Urinary bladder (tissue), 3 donors: ENCODE measurements at regions not wholly inside any gene's neighbourhood (a gene's known extent, or its start where the extent isn't known, plus 50 kb on each side); places are given as distances from the start of the nearest gene placed in this dataset.

Source experiments
- DNase-seq: peaks from one replicate; pipeline ENCODE4 v3.0.0-alpha.2; 2015; ENCODE audit errors: extremely low spot score
- H3K27ac ChIP-seq: one replicate; pipeline ENCODE4 v1.5.1; 2013; ENCODE audit warnings: low read depth, mild to moderate bottlenecking, moderate library complexity
- H3K36me3 ChIP-seq: one replicate; pipeline ENCODE4 v1.6.1; 2013; ENCODE audit warnings: mild to moderate bottlenecking, moderate library complexity; ENCODE audit not compliant: insufficient read depth
- H3K4me1 ChIP-seq: one replicate; pipeline ENCODE4 v1.6.1; 2013; ENCODE audit warnings: mild to moderate bottlenecking, moderate library complexity; ENCODE audit not compliant: insufficient read depth
- H3K4me3 ChIP-seq: one replicate; pipeline ENCODE4 v1.5.1; 2013; ENCODE audit warnings: low read depth, low read length
- WGBS: extraction: QIAGEN DNeasy Blood & Tissue Kit; methylation state at CpG from one replicate; pipeline ENCODE4 v1.1.7; 2013; 5-methylcytosine and 5-hydroxymethylcytosine counted together
- donor health status: healthy with polysubstance abuse.
- donor health status: healthy.

GRCh38 chr16:87169509-87169995, 147.6 kb downstream of the C16orf95 start:
- H3K4me3 ChIP-seq, result no peak overlapping the region
- WGBS, result 57% methylated on average over 14 of the region's 14 CpGs
- H3K36me3 ChIP-seq, result no peaks in the 10 kb centered on the region
- DNase-seq, result no peak
- H3K27ac ChIP-seq, result no peak overlapping the region
- no peaks in the 10 kb centered on the region for H3K4me1 ChIP-seq

DNA sequence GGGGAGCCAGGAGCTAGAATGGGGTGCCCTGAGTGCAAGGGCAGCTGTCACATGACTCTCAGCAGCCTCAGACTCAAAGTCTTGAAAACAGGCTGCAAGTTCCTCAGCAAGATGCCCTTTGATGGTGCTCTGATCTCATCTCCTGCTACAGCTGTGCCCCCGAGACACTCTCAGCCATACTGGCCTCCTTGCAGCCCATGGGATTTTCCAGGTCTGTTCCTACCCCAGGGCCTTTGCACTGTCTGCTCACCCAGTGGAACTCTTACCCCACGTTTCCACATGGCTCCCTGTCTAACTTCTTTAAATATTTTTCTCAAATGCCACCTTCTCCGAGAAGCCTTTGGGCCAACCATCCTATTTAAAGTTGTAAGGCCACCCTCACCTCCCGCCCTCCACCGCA, 146.9 kb downstream of the C16orf95 start:
- Histone ChIP-seq H3K4me1 (no peaks in the 10 kb centered on the region), H3K27ac (no peak overlapping the region), H3K4me3 (no peak overlapping the region), H3K36me3 (no peaks in the 10 kb centered on the region)
- DNase-seq, result no peak
- 93% methylated on average over 5 of the region's 5 CpGs for WGBS

DNA sequence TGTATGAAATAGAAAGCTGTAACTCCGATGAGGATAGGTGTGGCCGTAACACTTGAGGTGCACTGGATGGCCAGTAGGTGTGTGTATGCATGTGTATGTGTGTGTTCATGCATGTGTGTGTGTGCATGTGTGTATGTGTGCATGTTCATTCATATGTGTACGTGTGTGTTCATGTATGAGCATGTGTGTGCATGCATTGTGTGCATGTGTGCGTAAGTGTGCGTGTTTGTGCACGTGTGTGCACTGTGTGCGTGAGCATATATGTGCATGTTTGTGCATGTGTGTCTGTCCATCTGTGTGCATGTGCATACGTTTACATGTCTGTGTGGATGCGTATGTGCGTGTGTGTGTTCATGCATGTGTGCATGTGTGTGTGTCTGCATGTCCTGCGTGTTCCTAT, 145.5 kb downstream of the C16orf95 start:
- WGBS, result 97% methylated on average over 11 of the region's 11 CpGs
- H3K36me3 ChIP-seq, result no peaks in the 10 kb centered on the region
- no peaks in the 10 kb centered on the region for H3K4me1 ChIP-seq
- DNase-seq, result no peak
- no peak overlapping the region for H3K27ac ChIP-seq
- no peak overlapping the region for H3K4me3 ChIP-seq

DNA sequence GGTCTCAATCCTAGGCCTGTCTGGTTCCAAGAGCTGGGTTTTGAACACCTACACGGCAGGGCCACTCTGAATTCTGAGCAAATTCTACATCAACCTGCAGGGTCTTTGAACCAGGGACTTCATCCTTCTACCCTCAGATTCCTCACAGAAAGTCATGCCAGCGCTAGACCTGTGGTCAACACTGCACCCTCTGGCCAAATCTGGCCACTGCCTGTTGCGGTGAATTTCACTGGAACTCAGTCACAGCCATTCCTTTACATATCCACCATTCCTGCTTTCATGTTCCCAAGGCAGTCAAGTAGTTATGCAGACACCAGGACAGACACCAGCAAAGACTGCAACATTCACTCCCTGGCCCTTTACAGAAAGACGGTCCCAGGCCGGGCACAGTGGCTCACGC, 144.6 kb downstream of the C16orf95 start:
- Histone ChIP-seq H3K4me3 (no peak overlapping the region), H3K36me3 (no peaks in the 10 kb centered on the region), H3K4me1 (no peaks in the 10 kb centered on the region), H3K27ac (no peak overlapping the region)
- whole genome bisulfite sequencing, result 90% methylated on average over 6 of the region's 6 CpGs
- DNase-seq, result no peak

- Histone ChIP-seq H3K27ac (no peak overlapping the region), H3K4me3 (no peak overlapping the region), H3K4me1 (no peaks in the 10 kb centered on the region), H3K36me3 (no peaks in the 10 kb centered on the region)
- 51% methylated on average over 10 of the region's 10 CpGs for WGBS
- no peak for DNase-seq
Measured at GRCh38 chr16:87173294-87173893, 143.8 kb downstream of the C16orf95 start.

GRCh38 chr16:87174061-87174460, 143.1 kb downstream of the C16orf95 start:
- WGBS, result 91% methylated on average over 5 of the region's 5 CpGs
- H3K27ac ChIP-seq, result no peak overlapping the region

GRCh38 chr16:87176735-87177134, 140.5 kb downstream of the C16orf95 start:
- Histone ChIP-seq H3K4me3 (no peak overlapping the region), H3K4me1 (no peaks in the 10 kb centered on the region), H3K36me3 (no peaks in the 10 kb centered on the region), H3K27ac (no peak overlapping the region)
- DNase-seq, result no peak
- WGBS, result 93% methylated on average over 7 of the region's 7 CpGs

More at GRCh38 chr16:87174061-87174460, 143.1 kb downstream of the C16orf95 start:
- Histone ChIP-seq H3K4me3 (no peak overlapping the region), H3K4me1 (no peaks in the 10 kb centered on the region), H3K36me3 (no peaks in the 10 kb centered on the region)
- no peak for DNase-seq

DNA sequence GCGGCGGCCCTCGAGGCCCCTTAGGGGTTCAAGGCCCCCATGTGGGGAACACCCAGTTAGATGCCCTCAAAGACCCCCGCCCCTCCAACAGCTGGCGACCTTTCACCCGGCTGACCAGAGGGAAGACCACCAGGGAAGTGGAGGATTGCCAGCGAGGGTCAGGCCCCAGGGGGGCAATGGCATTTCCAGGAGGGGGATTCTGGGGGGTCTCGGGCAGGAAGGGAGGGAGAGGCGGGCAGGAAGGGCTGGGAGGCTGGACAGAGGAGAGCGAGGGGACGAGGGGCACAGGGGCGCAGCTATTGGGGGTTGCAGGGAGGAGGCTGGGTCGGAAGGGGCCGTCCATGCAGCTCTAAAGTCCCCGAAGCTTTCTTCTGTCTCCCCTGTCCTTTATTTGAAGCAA, 139.5 kb downstream of the C16orf95 start:
- 53% methylated on average over 15 of the region's 15 CpGs for WGBS
- Histone ChIP-seq H3K27ac (no peak overlapping the region), H3K4me3 (no peak overlapping the region), H3K4me1 (no peaks in the 10 kb centered on the region), H3K36me3 (no peaks in the 10 kb centered on the region)
- no peak for DNase-seq

DNA sequence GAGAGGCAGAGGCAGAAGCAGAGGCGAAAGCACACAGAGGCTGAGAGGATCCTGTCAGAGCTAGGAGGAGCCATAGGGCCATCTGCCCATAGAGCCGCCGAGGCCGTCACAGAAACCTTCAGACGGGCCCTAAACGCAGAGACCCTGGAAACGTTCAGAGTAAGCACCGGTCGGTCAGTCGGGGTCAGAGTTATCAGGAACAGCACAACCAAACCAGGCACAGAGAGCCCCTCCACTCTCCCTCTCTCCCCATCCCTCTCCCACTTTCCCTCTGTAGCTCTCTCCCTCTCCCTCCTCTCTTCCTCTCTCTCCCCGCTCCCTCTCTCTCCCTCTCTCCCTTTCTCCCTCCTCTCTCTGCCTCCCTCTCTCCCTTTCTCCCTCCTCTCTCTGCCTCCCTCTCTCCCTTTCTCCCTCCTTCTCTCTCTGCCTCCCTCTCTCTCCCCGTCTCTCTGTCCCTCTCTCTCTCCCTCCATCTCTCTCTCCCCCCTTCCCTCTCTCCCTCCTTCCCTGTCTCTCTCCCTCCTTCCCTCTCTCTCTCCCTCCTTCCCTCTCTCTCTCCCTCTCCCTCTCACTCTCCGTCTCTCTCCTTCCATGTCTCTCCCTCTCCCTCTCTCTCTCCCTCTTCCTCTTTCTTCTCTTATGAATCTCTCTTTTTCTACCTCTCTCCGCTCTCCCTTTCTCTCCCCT, 138.9 kb downstream of the C16orf95 start:
- 33% methylated on average over 14 of the region's 14 CpGs for WGBS
- no peak overlapping the region for H3K4me3 ChIP-seq
- H3K36me3 ChIP-seq, result no peaks in the 10 kb centered on the region
- H3K4me1 ChIP-seq, result no peaks in the 10 kb centered on the region
- no peak for DNase-seq
- no peak overlapping the region for H3K27ac ChIP-seq

DNA sequence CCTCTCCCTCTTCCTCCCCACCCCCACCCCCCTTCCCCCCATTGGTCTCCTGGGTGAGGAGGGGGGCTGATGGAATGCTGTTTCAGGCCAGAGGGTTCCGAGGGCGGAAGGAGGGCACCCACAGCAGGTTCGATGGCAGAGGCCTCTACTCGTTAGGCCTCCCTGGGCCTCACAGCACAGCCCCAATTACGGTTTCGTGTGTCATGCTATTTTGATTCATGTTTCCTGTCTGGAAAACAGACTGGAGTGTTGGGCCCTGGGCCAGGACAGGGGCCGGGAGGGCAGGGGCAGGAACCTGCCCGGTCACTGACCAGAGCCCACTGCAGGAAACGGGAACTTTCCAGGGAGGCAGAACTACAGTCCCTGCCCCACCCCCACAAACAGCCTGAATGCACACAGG, 138.2 kb downstream of the C16orf95 start:
- Histone ChIP-seq H3K36me3 (no peaks in the 10 kb centered on the region), H3K4me3 (no peak overlapping the region), H3K27ac (no peak overlapping the region), H3K4me1 (no peaks in the 10 kb centered on the region)
- DNase-seq, result no peak
- WGBS, result 38% methylated on average over 9 of the region's 9 CpGs

DNA sequence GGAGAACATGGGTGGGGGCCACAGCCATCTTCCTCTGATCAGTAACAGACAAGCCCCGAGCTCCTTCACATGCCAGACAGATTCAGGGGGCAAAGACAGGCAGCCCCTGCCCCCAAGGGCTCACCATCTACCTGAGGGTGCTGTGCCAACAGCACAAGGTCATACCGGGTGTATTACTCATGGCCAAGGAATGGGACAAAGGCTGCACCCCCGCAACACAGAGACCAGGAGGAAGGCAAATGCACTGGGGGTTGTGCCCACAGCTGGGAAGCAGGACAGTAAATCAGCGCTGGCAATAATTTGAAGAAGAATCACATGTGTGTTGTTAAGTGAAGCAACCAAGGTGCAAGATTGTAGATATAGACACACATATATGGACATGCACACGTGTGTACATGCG, 137.1 kb downstream of the C16orf95 start:
- Histone ChIP-seq H3K36me3 (no peaks in the 10 kb centered on the region), H3K4me1 (no peaks in the 10 kb centered on the region), H3K4me3 (no peak overlapping the region), H3K27ac (no peak overlapping the region)
- 91% methylated on average over 6 of the region's 6 CpGs for WGBS
- DNase-seq, result no peak

DNA sequence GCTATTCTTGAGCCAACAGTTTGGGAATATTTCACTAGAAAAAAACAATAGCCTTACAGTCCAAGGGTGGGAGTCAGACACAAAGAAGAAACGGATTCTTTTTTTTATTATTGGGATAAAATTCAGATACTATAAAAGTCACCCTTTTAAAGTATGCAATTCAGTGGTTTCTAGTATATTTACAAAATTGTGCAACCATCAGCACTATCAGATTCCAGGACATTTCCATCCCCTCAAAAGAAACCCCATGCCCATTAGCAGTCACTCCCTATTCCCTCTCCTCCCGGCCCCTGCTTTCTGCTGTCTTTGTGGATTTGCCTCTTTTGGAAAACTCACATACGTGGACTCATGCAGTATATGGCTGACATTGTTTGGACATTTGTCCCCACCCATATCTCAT, 134.4 kb downstream of the C16orf95 start:
- 79% methylated on average over 3 of the region's 3 CpGs for WGBS
- Histone ChIP-seq H3K36me3 (no peaks in the 10 kb centered on the region), H3K4me3 (no peak overlapping the region), H3K4me1 (no peaks in the 10 kb centered on the region), H3K27ac (no peak overlapping the region)
- DNase-seq, result no peak

- WGBS, result 76% methylated on average over 10 of the region's 10 CpGs
- Histone ChIP-seq H3K27ac (no peak overlapping the region), H3K4me3 (no peak overlapping the region)
Measured at GRCh38 chr16:87183647-87184046, 133.5 kb downstream of the C16orf95 start.

GRCh38 chr16:87185308-87185707, 131.9 kb downstream of the C16orf95 start:
- Histone ChIP-seq H3K27ac (no peak overlapping the region), H3K4me1 (no peaks in the 10 kb centered on the region), H3K36me3 (no peaks in the 10 kb centered on the region), H3K4me3 (no peak overlapping the region)
- 47% methylated on average over 8 of the region's 8 CpGs for WGBS
- DNase-seq, result no peak

More at GRCh38 chr16:87183647-87184046, 133.5 kb downstream of the C16orf95 start:
- DNase-seq, result no peak
- no peaks in the 10 kb centered on the region for H3K4me1 ChIP-seq
- no peaks in the 10 kb centered on the region for H3K36me3 ChIP-seq
